A549 (cell line): ENCODE measurements at regions not wholly inside any gene's neighbourhood (a gene's known extent, or its start where the extent isn't known, plus 50 kb on each side); places are given as distances from the start of the nearest gene placed in this dataset.

Source experiments
- CHD2 ChIP-seq: fragments of 150-350 bp; IDR thresholded peaks from 2 replicates; pipeline ENCODE4 v1.6.1; 2014; ENCODE audit warnings: low read length; ENCODE audit not compliant: partially characterized antibody
- ESRRA ChIP-seq: fragments of 150-350 bp; IDR thresholded peaks from 2 replicates; pipeline ENCODE4 v1.6.1; 2014; ENCODE audit warnings: mild to moderate bottlenecking, low read length, borderline replicate concordance
- MYC ChIP-seq: IDR thresholded peaks from 2 replicates; pipeline ENCODE4 v1.6.1; 2012; ENCODE audit warnings: mild to moderate bottlenecking, inconsistent platforms, low read length, improper control_type of control experiment, borderline replicate concordance
- POLR2A ChIP-seq: IDR thresholded peaks from 2 replicates; pipeline ENCODE4 v1.6.1; 2012; ENCODE audit warnings: mild to moderate bottlenecking, low read length
- RARB ChIP-seq: fragments of 250-450 bp; sonication (Bioruptor Pico); IDR thresholded peaks from 2 replicates; pipeline ENCODE4 v1.8.0; 2021; ENCODE audit warnings: mild to moderate bottlenecking, moderate library complexity
- RCOR1 ChIP-seq: fragments of 150-350 bp; IDR thresholded peaks from 2 replicates; pipeline ENCODE4 v1.6.1; 2014; ENCODE audit warnings: antibody characterized with exemption, low read length, low read depth
- RFX5 ChIP-seq: fragments of 450-650 bp; IDR thresholded peaks from 2 replicates; pipeline ENCODE4 v1.7.1; 2014; ENCODE audit warnings: antibody characterized with exemption, mild to moderate bottlenecking, moderate library complexity
- SMC3 ChIP-seq: fragments of >200 bp; sonication (Bioruptor Twin); formaldehyde crosslinking; IDR thresholded peaks from 3 replicates; pipeline ENCODE4 v1.6.1; 2018; ENCODE audit warnings: inconsistent platforms
- ZSCAN20 ChIP-seq: fragments of 250-450 bp; sonication (Bioruptor Pico); IDR thresholded peaks from 2 replicates; pipeline ENCODE4 v1.8.0; 2022; ENCODE audit warnings: mild to moderate bottlenecking, moderate library complexity
- TF ChIP-seq, protein P1 (sequence below): fragments of >200 bp; sonication (Bioruptor Twin); formaldehyde crosslinking; IDR thresholded peaks from 3 replicates; pipeline ENCODE4 v1.5.1; 2016
- TF ChIP-seq, protein P2 (sequence below): fragments of 200-600 bp; sonication (generic); IDR thresholded peaks from 2 replicates; pipeline ENCODE4 v1.6.1; 2016; ENCODE audit warnings: antibody characterized with exemption, mild to moderate bottlenecking, moderate library complexity
- TF ChIP-seq, protein P3 (sequence below): IDR thresholded peaks from 2 replicates; pipeline ENCODE4 v1.6.1; 2012; ENCODE audit warnings: low read depth, borderline replicate concordance
- TF ChIP-seq, protein P4 (sequence below): IDR thresholded peaks from 2 replicates; pipeline ENCODE4 v1.6.1; 2012
- TF ChIP-seq, protein P5 (sequence below): IDR thresholded peaks from 2 replicates; pipeline ENCODE4 v1.6.1; 2012

DNA sequence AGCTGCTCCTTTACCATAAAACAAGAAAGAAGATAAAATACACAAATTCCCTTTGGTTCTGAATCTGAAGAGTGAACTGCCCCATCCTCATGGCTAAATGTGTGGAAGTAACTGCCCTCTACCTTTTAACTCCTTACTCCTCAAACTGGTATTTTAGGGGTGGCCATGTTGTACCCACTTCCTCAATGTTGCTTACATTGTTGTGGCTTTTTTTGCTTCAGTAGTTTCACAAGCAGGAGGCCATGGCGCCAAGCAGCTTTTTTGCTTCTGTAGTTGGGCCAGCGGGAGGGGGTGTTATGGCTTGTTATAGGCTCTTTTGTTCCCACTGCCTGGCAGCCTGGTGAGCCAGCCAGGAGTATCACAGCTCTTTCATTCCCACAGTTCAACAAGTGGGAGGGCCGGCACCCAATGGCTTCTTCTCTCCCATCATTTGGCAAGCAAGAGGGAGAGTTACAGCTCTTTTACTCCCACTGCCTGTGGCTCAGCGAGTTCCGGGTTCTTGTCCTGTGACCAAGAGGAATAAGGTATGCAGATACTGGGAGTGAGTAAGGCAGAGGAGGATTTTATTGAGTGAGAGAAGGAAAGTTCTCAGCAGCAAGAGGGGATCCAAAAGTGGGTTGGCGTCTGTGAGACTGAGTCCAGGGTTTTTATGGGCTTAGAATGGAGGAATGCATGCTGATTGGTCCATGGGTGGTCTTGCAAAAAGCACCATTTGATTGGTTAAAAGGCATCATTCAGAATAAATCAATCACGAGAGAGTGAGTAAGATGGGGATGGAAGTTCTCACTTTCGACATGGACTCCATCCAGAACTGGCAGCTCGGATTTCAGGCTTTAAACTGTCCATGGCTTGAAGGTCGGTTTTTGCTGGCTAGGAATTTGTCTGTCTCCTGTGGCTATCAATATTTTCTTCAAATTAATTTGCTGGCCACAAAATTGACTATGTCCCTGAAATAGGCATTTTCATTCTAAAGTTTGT lies 429.6 kb downstream of the HLX start:
- TF ChIP-seq, protein P1, sequence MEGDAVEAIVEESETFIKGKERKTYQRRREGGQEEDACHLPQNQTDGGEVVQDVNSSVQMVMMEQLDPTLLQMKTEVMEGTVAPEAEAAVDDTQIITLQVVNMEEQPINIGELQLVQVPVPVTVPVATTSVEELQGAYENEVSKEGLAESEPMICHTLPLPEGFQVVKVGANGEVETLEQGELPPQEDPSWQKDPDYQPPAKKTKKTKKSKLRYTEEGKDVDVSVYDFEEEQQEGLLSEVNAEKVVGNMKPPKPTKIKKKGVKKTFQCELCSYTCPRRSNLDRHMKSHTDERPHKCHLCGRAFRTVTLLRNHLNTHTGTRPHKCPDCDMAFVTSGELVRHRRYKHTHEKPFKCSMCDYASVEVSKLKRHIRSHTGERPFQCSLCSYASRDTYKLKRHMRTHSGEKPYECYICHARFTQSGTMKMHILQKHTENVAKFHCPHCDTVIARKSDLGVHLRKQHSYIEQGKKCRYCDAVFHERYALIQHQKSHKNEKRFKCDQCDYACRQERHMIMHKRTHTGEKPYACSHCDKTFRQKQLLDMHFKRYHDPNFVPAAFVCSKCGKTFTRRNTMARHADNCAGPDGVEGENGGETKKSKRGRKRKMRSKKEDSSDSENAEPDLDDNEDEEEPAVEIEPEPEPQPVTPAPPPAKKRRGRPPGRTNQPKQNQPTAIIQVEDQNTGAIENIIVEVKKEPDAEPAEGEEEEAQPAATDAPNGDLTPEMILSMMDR = no peak
- TF ChIP-seq POLR2A = no peak
- no peak for TF ChIP-seq RCOR1
- no peak for TF ChIP-seq CHD2
- no peak for TF ChIP-seq ZSCAN20 (CRISPR knock-in tag)
- no peak for TF ChIP-seq MYC
- TF ChIP-seq ESRRA = no peak
- TF ChIP-seq, protein P2, sequence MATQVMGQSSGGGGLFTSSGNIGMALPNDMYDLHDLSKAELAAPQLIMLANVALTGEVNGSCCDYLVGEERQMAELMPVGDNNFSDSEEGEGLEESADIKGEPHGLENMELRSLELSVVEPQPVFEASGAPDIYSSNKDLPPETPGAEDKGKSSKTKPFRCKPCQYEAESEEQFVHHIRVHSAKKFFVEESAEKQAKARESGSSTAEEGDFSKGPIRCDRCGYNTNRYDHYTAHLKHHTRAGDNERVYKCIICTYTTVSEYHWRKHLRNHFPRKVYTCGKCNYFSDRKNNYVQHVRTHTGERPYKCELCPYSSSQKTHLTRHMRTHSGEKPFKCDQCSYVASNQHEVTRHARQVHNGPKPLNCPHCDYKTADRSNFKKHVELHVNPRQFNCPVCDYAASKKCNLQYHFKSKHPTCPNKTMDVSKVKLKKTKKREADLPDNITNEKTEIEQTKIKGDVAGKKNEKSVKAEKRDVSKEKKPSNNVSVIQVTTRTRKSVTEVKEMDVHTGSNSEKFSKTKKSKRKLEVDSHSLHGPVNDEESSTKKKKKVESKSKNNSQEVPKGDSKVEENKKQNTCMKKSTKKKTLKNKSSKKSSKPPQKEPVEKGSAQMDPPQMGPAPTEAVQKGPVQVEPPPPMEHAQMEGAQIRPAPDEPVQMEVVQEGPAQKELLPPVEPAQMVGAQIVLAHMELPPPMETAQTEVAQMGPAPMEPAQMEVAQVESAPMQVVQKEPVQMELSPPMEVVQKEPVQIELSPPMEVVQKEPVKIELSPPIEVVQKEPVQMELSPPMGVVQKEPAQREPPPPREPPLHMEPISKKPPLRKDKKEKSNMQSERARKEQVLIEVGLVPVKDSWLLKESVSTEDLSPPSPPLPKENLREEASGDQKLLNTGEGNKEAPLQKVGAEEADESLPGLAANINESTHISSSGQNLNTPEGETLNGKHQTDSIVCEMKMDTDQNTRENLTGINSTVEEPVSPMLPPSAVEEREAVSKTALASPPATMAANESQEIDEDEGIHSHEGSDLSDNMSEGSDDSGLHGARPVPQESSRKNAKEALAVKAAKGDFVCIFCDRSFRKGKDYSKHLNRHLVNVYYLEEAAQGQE = no peak
- no peak for TF ChIP-seq RARB
- no peak for TF ChIP-seq SMC3
- no peak for TF ChIP-seq RFX5
- TF ChIP-seq, protein P3, sequence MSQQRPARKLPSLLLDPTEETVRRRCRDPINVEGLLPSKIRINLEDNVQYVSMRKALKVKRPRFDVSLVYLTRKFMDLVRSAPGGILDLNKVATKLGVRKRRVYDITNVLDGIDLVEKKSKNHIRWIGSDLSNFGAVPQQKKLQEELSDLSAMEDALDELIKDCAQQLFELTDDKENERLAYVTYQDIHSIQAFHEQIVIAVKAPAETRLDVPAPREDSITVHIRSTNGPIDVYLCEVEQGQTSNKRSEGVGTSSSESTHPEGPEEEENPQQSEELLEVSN = no peak
- TF ChIP-seq, protein P4, sequence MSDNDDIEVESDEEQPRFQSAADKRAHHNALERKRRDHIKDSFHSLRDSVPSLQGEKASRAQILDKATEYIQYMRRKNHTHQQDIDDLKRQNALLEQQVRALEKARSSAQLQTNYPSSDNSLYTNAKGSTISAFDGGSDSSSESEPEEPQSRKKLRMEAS = no peak
- TF ChIP-seq, protein P5, sequence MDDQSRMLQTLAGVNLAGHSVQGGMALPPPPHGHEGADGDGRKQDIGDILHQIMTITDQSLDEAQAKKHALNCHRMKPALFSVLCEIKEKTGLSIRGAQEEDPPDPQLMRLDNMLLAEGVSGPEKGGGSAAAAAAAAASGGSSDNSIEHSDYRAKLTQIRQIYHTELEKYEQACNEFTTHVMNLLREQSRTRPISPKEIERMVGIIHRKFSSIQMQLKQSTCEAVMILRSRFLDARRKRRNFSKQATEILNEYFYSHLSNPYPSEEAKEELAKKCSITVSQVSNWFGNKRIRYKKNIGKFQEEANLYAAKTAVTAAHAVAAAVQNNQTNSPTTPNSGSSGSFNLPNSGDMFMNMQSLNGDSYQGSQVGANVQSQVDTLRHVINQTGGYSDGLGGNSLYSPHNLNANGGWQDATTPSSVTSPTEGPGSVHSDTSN = no peak
